ENCODE measurements at regions not wholly inside any gene's neighbourhood (a gene's known extent, or its start where the extent isn't known, plus 50 kb on each side); places are given as distances from the start of the nearest gene placed in this dataset.

GRCh38 chr1:60126723-60127122, 53.2 kb upstream of the C1orf87 start:
- Histone ChIP-seq H2AK5ac (ENCODE audit: insufficient read length, low read length) (no peak overlapping the region), H4K8ac (replicated peaks; ENCODE audit: insufficient read length, low read depth, low read length) (no peak overlapping the region), H3K18ac (ENCODE audit: insufficient read length, low read depth, low read length) (no peak overlapping the region), H3K9ac (ENCODE audit: extremely low read depth, insufficient read length, low read length) (no peak overlapping the region), H3K4me2 (ENCODE audit: insufficient read depth, insufficient read length, low read length) (no peak overlapping the region), H3K23ac (ENCODE audit: insufficient read length, low read depth, low read length) (no peak overlapping the region), H3K4ac (ENCODE audit: low read depth, low read length) (no peak overlapping the region), H3K23me2 (ENCODE audit: insufficient read length, low read depth, low read length, poor library complexity, severe bottlenecking) (no peaks in the 10 kb centered on the region), H4K20me1 (ENCODE audit: control insufficient read depth, insufficient read depth, insufficient read length) (no peaks in the 10 kb centered on the region), H2BK12ac (ENCODE audit: insufficient read length, low read depth, low read length) (no peak overlapping the region), H3K27me3 (ENCODE audit: insufficient read depth, low read length) (no peaks in the 10 kb centered on the region), H3K14ac (ENCODE audit: insufficient read depth, low read length) (no peak overlapping the region), H3K27ac (ENCODE audit: insufficient read length, low read depth, low read length) (no peak overlapping the region), H2BK15ac (ENCODE audit: low read depth, low read length) (no peak overlapping the region), H3K79me1 (ENCODE audit: insufficient read depth, low read depth, low read length, poor library complexity, severe bottlenecking) (no peaks in the 10 kb centered on the region), H3K56ac (ENCODE audit: insufficient read length, low read depth, low read length) (no peak overlapping the region), H3T11ph (ENCODE audit: low read length) (no peak overlapping the region), H3K9me3 (ENCODE audit: control insufficient read depth, low read depth, low read length) (no peaks in the 10 kb centered on the region), H3K4me1 (ENCODE audit: insufficient read depth, low read length) (no peaks in the 10 kb centered on the region), H4K91ac (ENCODE audit: insufficient read length, low read depth, low read length) (no peak overlapping the region), H4K5ac (ENCODE audit: insufficient read length, low read depth, low read length) (no peak overlapping the region), H2BK20ac (ENCODE audit: low read depth, low read length, poor library complexity, severe bottlenecking) (no peak overlapping the region), H2BK5ac (ENCODE audit: insufficient read length, low read length) (no peak overlapping the region), H2BK120ac (ENCODE audit: low read depth, low read length, poor library complexity, severe bottlenecking) (no peak overlapping the region), H2AFZ (ENCODE audit: low read length) (no peak overlapping the region), H3K79me2 (ENCODE audit: insufficient read depth, low read length) (no peaks in the 10 kb centered on the region)
- Mint-ChIP-seq H3K36me3 (ENCODE audit: insufficient read depth in 1 of 3, low read depth in 3 of 3) (no peaks in the 10 kb centered on the region), H3K4me3 (no peak overlapping the region), H3K9me3 (no peaks in the 10 kb centered on the region), H3K27me3 (ENCODE audit: low read depth) (no peaks in the 10 kb centered on the region), H3K27ac (no peak overlapping the region), H3K4me1 (no peaks in the 10 kb centered on the region)
- TF ChIP-seq, protein P1, sequence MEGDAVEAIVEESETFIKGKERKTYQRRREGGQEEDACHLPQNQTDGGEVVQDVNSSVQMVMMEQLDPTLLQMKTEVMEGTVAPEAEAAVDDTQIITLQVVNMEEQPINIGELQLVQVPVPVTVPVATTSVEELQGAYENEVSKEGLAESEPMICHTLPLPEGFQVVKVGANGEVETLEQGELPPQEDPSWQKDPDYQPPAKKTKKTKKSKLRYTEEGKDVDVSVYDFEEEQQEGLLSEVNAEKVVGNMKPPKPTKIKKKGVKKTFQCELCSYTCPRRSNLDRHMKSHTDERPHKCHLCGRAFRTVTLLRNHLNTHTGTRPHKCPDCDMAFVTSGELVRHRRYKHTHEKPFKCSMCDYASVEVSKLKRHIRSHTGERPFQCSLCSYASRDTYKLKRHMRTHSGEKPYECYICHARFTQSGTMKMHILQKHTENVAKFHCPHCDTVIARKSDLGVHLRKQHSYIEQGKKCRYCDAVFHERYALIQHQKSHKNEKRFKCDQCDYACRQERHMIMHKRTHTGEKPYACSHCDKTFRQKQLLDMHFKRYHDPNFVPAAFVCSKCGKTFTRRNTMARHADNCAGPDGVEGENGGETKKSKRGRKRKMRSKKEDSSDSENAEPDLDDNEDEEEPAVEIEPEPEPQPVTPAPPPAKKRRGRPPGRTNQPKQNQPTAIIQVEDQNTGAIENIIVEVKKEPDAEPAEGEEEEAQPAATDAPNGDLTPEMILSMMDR (conservative IDR thresholded peaks at IDR 0.05): peak; percentile 46; the same call in 2 of the 3 replicates
- WGBS (ENCODE audit: extremely low coverage, insufficient read length, low lambda C conversion rate): no CpG with 5 or more reads among the region's 3 CpGs
- DNase-seq: no peak
